Cardiac fibroblast (primary cell): ENCODE measurements at regions not wholly inside any gene's neighbourhood (a gene's known extent, or its start where the extent isn't known, plus 50 kb on each side); places are given as distances from the start of the nearest gene placed in this dataset.

Source experiments
- DNase-seq, 2 donors: peaks; one replicate each; pipeline versions ENCODE4 v3.0.0 to v3.0.0-alpha.2; 2010; ENCODE audit warnings: low read depth in 2 of 2
- H3K4me3 ChIP-seq, 2 donors: replicated peaks in 1 of 2; 1 replicate in 1 of 2; 2 replicates in 1 of 2; pipeline ENCODE4 v1.5.1; 2011; ENCODE audit warnings: low read depth in 2 of 2, low read length in 2 of 2, mild to moderate bottlenecking in 2 of 2, moderate library complexity in 1 of 2
- CTCF ChIP-seq: IDR thresholded peaks from one replicate; pipeline ENCODE4 v1.5.1; 2011; ENCODE audit warnings: low read depth, mild to moderate bottlenecking, low read length, inconsistent platforms

GRCh38 chr6:169078399-169079145 is 175.1 kb downstream of the THBS2 start:
- no peak for DNase-seq
- H3K4me3 ChIP-seq, result no peak overlapping the region
- TF ChIP-seq CTCF, result no peak

- DNase-seq, result peak in 1 of 2 donors; percentile 22
- no peak for TF ChIP-seq CTCF
- H3K4me3 ChIP-seq, result no peak overlapping the region
Measured at GRCh38 chr6:169075915-169076654, 177.6 kb downstream of the THBS2 start.

GRCh38 chr6:169075211-169075914 is 178.3 kb downstream of the THBS2 start:
- no peak for TF ChIP-seq CTCF
- peak; percentile 90 to 94 for DNase-seq
- H3K4me3 ChIP-seq, result peak overlapping the region in 1 of 2 donors; percentile 3

GRCh38 chr6:169074526-169074925 is 179.1 kb downstream of the THBS2 start:
- no peak for TF ChIP-seq CTCF
- peak in 1 of 2 donors; percentile 34 for DNase-seq
- no peak overlapping the region for H3K4me3 ChIP-seq

GRCh38 chr6:169073311-169073710 is 180.3 kb downstream of the THBS2 start:
- peak; percentile 24 to 94 for DNase-seq
- no peak for TF ChIP-seq CTCF
- no peak overlapping the region for H3K4me3 ChIP-seq

- no peak for TF ChIP-seq CTCF
- no peak for DNase-seq
Measured at GRCh38 chr6:169072127-169073042, 181.3 kb downstream of the THBS2 start.

More at GRCh38 chr6:169072127-169073042, 181.3 kb downstream of the THBS2 start:
- H3K4me3 ChIP-seq, result no peak overlapping the region
